HG02571 (cell line): ENCODE measurements at regions not wholly inside any gene's neighbourhood (a gene's known extent, or its start where the extent isn't known, plus 50 kb on each side); places are given as distances from the start of the nearest gene placed in this dataset.
"Not testable (repeated sequence)": the region's sequence is repeated elsewhere in the genome, so short reads cannot be mapped to it uniquely, and the experiment has no call there.

ENCODE experiments used
- ATAC-seq: cut with Tn5 transposase; IDR thresholded peaks from one replicate; pipeline ENCODE4 v1.9.1; 2021; ENCODE audit warnings: mild to moderate bottlenecking, moderate library complexity; ENCODE audit not compliant: unreplicated experiment

- ATAC-seq = no peak
Observed at GRCh38 chr6:125585470-125585869, 164.0 kb upstream of the HEY2 start.

- ATAC-seq = no peak
Observed at GRCh38 chr6:125586074-125586473, 163.4 kb upstream of the HEY2 start.

DNA sequence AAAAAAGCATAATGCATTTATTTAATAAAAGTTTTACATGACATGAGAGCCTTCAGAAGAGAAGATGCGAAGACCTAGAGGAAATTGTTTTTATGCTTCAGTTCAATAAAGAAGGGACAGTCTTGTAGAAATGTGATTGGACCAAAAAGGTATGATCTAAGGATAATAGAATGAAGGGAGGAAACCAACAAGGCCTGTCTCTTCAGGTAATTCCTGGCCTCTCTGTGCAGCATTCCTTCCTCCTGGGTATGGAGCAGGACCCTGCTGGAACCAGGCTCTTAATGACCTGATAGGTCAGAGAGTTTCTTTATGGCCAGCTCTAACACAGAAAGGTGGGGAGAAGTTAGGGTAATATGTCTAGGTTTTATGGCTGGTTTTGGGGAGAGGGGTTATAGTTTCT, 162.8 kb upstream of the HEY2 start:
- ATAC-seq = no peak

DNA sequence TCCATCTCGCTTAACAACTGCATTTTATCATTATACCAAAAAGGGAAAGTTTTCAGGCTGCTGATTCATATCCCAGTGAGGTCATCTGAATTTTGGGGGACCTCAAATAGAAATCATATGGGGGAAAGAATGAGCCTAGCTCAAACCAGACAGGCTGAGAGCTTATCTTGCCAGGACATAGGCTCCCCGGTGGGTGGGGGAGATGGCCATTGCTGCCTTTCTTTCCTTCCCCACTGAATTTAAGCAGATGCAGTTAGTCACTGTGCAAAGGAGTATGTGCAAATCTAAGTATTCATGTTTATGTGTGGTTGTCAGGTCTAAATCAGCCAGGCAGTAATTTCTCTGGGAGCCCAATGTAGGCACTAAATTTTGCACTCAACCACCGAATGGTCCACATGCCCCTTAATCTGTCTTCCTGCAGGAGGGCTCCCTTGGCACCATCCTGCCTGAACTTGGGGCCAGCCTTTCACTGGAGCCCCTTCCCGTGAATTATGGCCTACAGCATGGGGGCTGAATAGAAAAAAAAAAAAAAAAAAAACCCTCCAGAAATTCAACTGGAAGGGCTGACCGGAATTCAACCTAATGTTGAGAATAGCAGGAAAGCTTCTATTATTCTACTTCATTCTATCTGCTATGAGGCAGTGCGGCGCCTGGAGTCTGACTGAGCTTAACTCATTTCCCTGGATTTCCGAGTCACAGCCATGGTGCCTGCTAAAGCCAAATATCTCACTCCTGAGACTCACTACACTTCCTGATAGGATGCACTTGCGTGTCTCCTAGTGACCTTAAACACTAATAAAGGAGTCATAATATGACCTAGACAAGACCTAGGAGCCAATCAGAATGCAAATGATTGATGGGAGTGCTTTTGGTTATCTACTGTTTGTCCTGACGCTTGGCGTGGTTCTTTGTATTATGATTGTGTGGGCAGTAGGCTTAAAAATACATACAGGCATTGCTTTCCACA, 161.5 kb upstream of the HEY2 start:
- ATAC-seq = no peak

- not testable (repeated sequence) for ATAC-seq
Observed at GRCh38 chr6:125591796-125592195, 157.6 kb upstream of the HEY2 start.

DNA sequence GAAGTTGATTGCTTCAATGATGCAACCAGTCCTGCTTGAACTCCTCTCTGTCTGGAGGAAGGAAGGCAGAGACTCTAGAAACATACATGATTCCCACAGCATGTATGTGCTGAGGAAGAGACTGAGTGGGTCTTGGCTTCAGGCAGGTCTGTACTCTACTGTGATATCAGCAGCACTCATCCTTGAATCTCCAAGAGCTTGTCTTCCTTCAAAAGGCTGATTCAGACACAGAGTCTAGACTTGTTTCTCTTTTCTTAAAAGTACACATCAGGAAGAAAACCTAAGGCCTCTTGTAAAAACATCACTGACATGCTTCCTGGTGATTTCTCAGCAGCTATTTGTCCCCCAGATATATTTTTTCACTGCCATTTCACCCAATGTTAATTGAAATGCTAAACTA, 155.7 kb upstream of the HEY2 start:
- no peak for ATAC-seq

GRCh38 chr6:125596020-125596419, 153.4 kb upstream of the HEY2 start:
- no peak for ATAC-seq

DNA sequence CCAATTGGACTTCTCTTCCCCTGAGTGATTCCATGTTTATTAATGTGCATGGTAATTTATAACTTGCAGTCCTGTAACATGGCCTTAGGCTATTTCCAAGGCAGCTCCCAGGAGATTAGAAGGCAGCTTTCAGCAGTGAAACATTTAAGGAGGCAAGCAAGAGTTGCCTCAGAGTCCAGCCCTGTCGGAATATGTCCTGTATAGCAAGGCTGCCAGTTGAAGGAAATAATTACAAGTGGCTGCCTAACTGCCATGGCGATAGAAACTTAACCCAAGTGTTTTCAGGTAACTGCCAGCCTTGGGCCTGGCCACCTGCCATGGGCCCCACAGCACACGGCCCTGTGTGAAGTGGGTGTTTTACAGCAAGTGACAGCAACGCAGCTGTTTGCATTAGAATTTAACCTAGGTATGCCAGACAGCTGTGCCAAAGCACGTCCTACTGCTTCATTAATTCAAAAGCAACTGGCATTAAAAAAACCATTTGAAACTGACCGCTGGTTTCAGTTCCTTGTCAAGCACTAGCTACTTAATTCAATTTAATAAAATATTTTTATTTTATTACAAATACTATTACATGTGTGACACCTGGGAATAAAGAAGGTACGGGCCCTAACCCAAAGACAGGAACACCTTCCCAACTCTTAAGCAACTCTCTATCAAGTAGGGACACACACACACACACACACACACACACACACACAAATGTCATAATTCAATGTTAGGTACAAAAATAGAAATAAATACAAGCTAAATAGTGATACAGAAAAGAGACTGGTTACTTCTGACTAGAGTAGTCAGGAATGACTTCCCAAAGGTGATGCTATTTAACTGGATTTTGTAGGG, 151.8 kb upstream of the HEY2 start:
- no peak for ATAC-seq

DNA sequence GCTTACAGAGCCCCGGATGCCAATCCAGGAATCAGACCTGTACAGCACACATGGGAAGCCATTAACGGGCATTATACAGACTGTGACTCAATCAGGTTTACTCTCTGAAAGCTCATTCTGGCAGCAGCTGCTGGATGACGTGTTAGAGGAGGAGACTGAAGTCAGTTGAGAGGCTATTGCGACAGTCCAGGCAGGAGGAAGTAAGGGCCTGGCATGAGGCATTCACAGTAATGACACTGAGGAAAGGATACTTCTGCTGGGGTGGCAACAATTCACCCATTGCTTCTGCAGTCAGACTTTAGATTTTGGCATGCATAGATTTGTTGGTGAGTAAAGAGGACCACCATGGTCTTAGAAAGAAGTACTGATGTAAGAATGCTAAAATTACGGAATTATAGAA, 151.0 kb upstream of the HEY2 start:
- no peak for ATAC-seq

DNA sequence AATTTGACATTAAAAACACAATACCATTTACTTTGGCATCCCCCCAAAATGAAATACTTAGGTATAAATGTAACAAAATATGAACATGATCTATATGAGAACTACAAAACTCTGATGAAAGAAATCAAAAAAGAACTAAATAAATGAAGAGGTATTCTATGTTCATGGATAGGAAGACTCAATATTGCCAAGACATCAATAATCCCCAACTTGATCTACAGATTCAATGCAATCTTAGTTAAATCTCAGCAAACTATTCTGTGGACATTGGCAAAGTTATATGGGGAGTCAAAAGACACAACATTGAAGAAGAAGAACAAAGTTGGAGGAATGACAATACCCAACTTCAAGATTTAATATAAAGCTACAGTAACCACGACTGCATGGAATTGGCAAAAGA, 145.2 kb upstream of the HEY2 start:
- no peak for ATAC-seq

- ATAC-seq = no peak
Observed at GRCh38 chr6:125611573-125612344, 137.7 kb upstream of the HEY2 start.

- no peak for ATAC-seq
Observed at GRCh38 chr6:125612345-125612846, 137.0 kb upstream of the HEY2 start.

- ATAC-seq = no peak
Observed at GRCh38 chr6:125618629-125619028, 130.8 kb upstream of the HEY2 start.

- ATAC-seq = no peak
Observed at GRCh38 chr6:125623085-125623484, 126.3 kb upstream of the HEY2 start.

GRCh38 chr6:125631165-125631564, 118.3 kb upstream of the HEY2 start:
- no peak for ATAC-seq

GRCh38 chr6:125636011-125636410, 113.4 kb upstream of the HEY2 start:
- not testable (repeated sequence) for ATAC-seq

- no peak for ATAC-seq
Observed at GRCh38 chr6:125636671-125637070, 112.8 kb upstream of the HEY2 start.

GRCh38 chr6:125637207-125637606, 112.2 kb upstream of the HEY2 start:
- ATAC-seq = no peak

DNA sequence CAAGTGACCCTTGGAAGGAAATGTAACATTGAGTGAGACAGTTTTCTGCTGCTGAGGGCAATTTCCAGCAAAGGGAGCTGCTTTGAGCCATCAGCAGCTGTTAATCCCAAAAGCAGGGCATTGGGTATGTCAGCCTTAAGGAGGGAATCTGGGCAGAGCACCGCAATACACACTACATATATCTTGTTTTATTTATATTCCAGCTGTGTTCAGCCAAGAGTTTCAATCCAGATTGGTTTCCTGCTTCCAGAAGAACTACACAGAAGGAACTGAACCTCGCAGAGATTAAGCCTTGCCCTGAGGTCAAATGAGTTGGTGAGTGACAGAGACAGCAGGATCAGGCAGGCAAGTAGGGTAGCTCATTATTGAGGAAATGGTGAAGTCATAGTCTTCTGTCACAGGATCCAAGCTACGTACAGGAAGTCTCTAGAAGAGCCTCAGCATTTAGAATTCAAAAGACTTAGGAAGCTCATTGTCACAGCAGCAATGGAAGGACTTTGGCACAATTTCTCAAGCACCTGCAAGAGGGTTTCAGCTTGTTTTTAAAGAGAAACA, 109.9 kb upstream of the HEY2 start:
- no peak for ATAC-seq

- no peak for ATAC-seq
Observed at GRCh38 chr6:125640441-125641150, 108.8 kb upstream of the HEY2 start.
